ENCODE measurements at regions not wholly inside any gene's neighbourhood (a gene's known extent, or its start where the extent isn't known, plus 50 kb on each side); places are given as distances from the start of the nearest gene placed in this dataset.

GRCh38 chr9:108069991-108070390, 580.4 kb upstream of the KLF4 start (continued):
- no peak for TF ChIP-seq ZUFSP (CRISPR knock-in tag; IDR thresholded peaks at IDR 0.05; ENCODE audit: borderline replicate concordance)

GRCh38 chr9:108062680-108063079, 573.1 kb upstream of the KLF4 start:
- Histone ChIP-seq H3K27ac (ENCODE audit: extremely low read length, insufficient read depth, low read length) (no peak overlapping the region), H4K20me1 (ENCODE audit: insufficient read depth, low read length) (no peaks in the 10 kb centered on the region), H3K27me3 (ENCODE audit: control insufficient read depth in 1 of 2, insufficient read depth in 2 of 2, low read length in 2 of 2) (no peaks in the 10 kb centered on the region), H3K4me1 (ENCODE audit: insufficient read depth, low read length) (no peaks in the 10 kb centered on the region), H3K79me2 (ENCODE audit: insufficient read depth, low read length) (no peaks in the 10 kb centered on the region), H3K4me2 (ENCODE audit: low read depth, low read length) (no peak overlapping the region), H3K36me3 (replicated peaks in 1 of 2; ENCODE audit: control insufficient read depth in 1 of 2, insufficient read depth in 2 of 2, low read length in 2 of 2) (no peaks in the 10 kb centered on the region), H3K9me3 (ENCODE audit: low read length) (no peaks in the 10 kb centered on the region), H3K9ac (ENCODE audit: insufficient read depth, low read depth, low read length) (no peak overlapping the region), H2AFZ (ENCODE audit: low read length) (no peak overlapping the region), H3K4me3 (replicated peaks in 1 of 3; ENCODE audit: insufficient read depth in 1 of 3, low read depth in 2 of 3, low read length in 3 of 3) (no peak overlapping the region)
- in situ Hi-C loops (cut with HindIII; ENCODE audit: extremely low pct_ligation_motif_present, low pct_unique_long_range_greater_than_20kb) (no loop called here), intact Hi-C loops (cut with micrococcal nuclease; ENCODE audit: unreplicated experiment) (no loop called here)
- 33% methylated on average over 8 of the region's 8 CpGs for WGBS (ENCODE audit: low lambda C conversion rate)
- FAIRE-seq (no peak), DNase-seq (ENCODE audit: low spot score) (no peak), ATAC-seq (no peak)
- ChIA-PET CTCF (ENCODE audit: low intra/inter-chr PET ratio, low total read pairs) (no interaction called here), POLR2A (no interaction called here)
- TF ChIP-seq, protein P1, sequence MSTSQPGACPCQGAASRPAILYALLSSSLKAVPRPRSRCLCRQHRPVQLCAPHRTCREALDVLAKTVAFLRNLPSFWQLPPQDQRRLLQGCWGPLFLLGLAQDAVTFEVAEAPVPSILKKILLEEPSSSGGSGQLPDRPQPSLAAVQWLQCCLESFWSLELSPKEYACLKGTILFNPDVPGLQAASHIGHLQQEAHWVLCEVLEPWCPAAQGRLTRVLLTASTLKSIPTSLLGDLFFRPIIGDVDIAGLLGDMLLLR (CRISPR knock-in tag; IDR thresholded peaks at IDR 0.05), result no peak
- no peak for TF ChIP-seq ZKSCAN5 (CRISPR knock-in tag; IDR thresholded peaks at IDR 0.05)
- no peak for TF ChIP-seq MEIS2 (CRISPR knock-in tag; IDR thresholded peaks at IDR 0.05)
- no peak for TF ChIP-seq TGIF2 (CRISPR knock-in tag; IDR thresholded peaks at IDR 0.05)
- BruUV-seq (replicated peaks), result no TSS peak

DNA sequence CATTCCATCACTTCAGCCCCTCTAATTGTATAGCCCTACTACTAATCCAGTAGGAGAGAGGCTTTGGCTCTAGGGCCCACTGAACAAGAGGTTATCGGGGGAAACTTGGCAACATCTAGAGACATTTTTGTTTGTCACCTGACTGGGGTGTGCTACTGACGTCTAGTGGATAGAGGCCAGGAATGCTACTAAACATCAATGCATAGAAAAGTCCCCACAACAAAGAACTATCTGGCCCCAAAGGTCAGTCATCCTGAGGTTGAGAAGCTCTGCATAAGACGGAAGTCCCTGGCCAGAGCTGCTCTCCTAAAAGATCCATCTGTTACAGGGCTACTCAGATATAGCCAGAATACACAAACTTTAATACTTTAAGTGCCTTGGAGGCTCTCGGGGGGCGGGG, 570.6 kb upstream of the KLF4 start:
- no TSS peak for BruUV-seq (replicated peaks)
- no peaks in the 10 kb centered on the region for H3K4me1 ChIP-seq (ENCODE audit: insufficient read depth, low read length)
- no peak for FAIRE-seq

More for the DNA sequence above, 570.6 kb upstream of the KLF4 start:
- Histone ChIP-seq H4K20me1 (ENCODE audit: insufficient read depth, low read length) (no peaks in the 10 kb centered on the region), H2AFZ (ENCODE audit: low read length) (no peak overlapping the region), H3K36me3 (replicated peaks in 1 of 2; ENCODE audit: control insufficient read depth in 1 of 2, insufficient read depth in 2 of 2, low read length in 2 of 2) (no peaks in the 10 kb centered on the region), H3K27me3 (ENCODE audit: control insufficient read depth in 1 of 2, insufficient read depth in 2 of 2, low read length in 2 of 2) (no peaks in the 10 kb centered on the region), H3K79me2 (ENCODE audit: insufficient read depth, low read length) (no peaks in the 10 kb centered on the region), H3K4me3 (replicated peaks in 1 of 3; ENCODE audit: insufficient read depth in 1 of 3, low read depth in 2 of 3, low read length in 3 of 3) (no peak overlapping the region), H3K4me2 (ENCODE audit: low read depth, low read length) (no peak overlapping the region), H3K9me3 (ENCODE audit: low read length) (no peaks in the 10 kb centered on the region), H3K27ac (ENCODE audit: extremely low read length, insufficient read depth, low read length) (no peak overlapping the region), H3K9ac (ENCODE audit: insufficient read depth, low read depth, low read length) (no peak overlapping the region)
- in situ Hi-C loops (cut with HindIII; ENCODE audit: extremely low pct_ligation_motif_present, low pct_unique_long_range_greater_than_20kb) (no loop called here), intact Hi-C loops (cut with micrococcal nuclease; ENCODE audit: unreplicated experiment) (no loop called here)
- WGBS (ENCODE audit: low lambda C conversion rate), result 9% methylated on average over 5 of the region's 5 CpGs
- ATAC-seq (no peak), DNase-seq (ENCODE audit: low spot score) (no peak)
- POLR2A ChIA-PET, result no interaction called here
- TF ChIP-seq ZNF577 (CRISPR knock-in tag; IDR thresholded peaks at IDR 0.05; ENCODE audit: borderline replicate concordance, low read depth) (no peak), ZNF136 (CRISPR knock-in tag; IDR thresholded peaks at IDR 0.05; ENCODE audit: low read depth) (no peak), CENPBD1 (CRISPR knock-in tag; IDR thresholded peaks at IDR 0.05; ENCODE audit: borderline replicate concordance, low read depth) (no peak), FLYWCH1 (CRISPR knock-in tag; IDR thresholded peaks at IDR 0.05) (no peak), ZSCAN20 (CRISPR knock-in tag; IDR thresholded peaks at IDR 0.05; ENCODE audit: borderline replicate concordance) (no peak)
- CTCF ChIA-PET (ENCODE audit: low intra/inter-chr PET ratio, low total read pairs), result no interaction called here

Data from HepG2 (cell line).